ENCODE measurements at regions not wholly inside any gene's neighbourhood (a gene's known extent, or its start where the extent isn't known, plus 50 kb on each side); places are given as distances from the start of the nearest gene placed in this dataset.

DNA sequence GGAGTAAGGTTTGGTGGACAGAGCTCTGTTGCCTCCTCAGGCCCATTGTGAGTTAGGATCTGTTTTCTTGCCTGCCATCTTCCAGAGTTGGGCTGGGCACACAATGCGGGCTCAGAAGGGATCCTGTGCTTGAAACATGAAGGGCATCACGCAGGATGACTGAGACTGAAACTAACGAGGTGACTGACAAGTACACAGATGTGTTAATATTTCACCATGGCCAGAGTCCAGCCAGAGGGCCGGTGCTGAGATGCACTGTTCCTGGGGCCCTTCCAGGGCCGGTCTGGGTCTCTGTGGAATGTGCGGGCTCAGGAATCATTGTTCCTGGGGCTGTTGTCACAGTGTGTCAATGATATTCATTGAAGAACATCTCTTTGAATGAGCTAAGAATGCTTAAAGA, 163.7 kb downstream of the URI1 start:
- H3K27ac ChIP-seq, result no peak overlapping the region
- H3K4me1 ChIP-seq, result no peaks in the 10 kb centered on the region
- H3K4me3 ChIP-seq, result no peak overlapping the region
- no peaks in the 10 kb centered on the region for H3K9me3 ChIP-seq
- no peaks in the 10 kb centered on the region for H3K36me3 ChIP-seq (replicated peaks in 1 of 2; ENCODE audit: insufficient read depth in 1 of 2, low read depth in 2 of 2)
- ATAC-seq, result no peak
- no peak for DNase-seq
- 53 to 72% methylated on average over 6 of the region's 6 CpGs for WGBS, 2 donors
- TF ChIP-seq, protein P1, sequence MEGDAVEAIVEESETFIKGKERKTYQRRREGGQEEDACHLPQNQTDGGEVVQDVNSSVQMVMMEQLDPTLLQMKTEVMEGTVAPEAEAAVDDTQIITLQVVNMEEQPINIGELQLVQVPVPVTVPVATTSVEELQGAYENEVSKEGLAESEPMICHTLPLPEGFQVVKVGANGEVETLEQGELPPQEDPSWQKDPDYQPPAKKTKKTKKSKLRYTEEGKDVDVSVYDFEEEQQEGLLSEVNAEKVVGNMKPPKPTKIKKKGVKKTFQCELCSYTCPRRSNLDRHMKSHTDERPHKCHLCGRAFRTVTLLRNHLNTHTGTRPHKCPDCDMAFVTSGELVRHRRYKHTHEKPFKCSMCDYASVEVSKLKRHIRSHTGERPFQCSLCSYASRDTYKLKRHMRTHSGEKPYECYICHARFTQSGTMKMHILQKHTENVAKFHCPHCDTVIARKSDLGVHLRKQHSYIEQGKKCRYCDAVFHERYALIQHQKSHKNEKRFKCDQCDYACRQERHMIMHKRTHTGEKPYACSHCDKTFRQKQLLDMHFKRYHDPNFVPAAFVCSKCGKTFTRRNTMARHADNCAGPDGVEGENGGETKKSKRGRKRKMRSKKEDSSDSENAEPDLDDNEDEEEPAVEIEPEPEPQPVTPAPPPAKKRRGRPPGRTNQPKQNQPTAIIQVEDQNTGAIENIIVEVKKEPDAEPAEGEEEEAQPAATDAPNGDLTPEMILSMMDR (IDR thresholded peaks at IDR 0.05), result no peak
- TF ChIP-seq POLR2A (IDR thresholded peaks at IDR 0.05), result no peak
- intact Hi-C loops (cut with DNase I), result no loop called here
- H3K27me3 ChIP-seq, result no peaks in the 10 kb centered on the region

DNA sequence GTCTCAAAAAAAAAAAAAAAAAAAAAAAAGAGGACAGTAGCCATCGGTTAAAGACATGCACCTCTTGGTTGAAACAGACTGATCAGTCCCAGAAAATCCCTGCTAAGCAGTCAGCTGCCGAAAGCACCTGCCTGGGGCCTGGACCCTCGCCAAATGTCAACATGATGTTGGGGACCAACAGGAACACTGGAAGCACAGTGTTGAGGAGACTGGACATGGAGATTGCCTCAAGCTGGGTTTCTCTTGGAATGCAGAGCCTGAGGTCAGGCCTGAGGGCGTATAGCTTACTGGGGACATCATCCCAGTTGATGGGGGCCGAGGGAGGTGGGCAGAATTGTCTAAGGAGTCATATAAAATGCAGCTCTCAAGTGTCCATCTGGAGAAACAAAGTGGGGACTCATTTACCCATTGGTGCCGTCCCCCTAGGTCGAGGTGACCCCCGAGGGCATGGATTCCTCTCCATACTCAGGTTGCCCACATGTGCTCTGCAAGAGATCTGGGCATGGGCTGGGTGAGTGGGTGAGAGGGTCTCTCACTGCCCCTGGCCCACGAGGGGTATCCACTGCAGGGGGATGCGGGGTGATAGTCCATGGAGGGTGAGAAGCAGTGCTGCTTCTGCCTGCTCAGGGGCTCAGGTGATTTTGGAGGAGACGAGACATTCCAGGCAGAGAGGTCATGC, 164.5 kb downstream of the URI1 start:
- intact Hi-C loops (cut with DNase I), result no loop called here
- Histone ChIP-seq H3K4me1 (no peaks in the 10 kb centered on the region), H3K36me3 (replicated peaks in 1 of 2; ENCODE audit: insufficient read depth in 1 of 2, low read depth in 2 of 2) (no peaks in the 10 kb centered on the region), H3K27ac (no peak overlapping the region), H3K27me3 (no peaks in the 10 kb centered on the region), H3K4me3 (no peak overlapping the region), H3K9me3 (no peaks in the 10 kb centered on the region)
- no peak for ATAC-seq
- TF ChIP-seq, protein P1 (IDR thresholded peaks at IDR 0.05), result no peak
- no peak for TF ChIP-seq POLR2A (IDR thresholded peaks at IDR 0.05)
- no peak for DNase-seq
- 67 to 70% methylated on average over 6 to 11 of the region's 11 CpGs for WGBS, 2 donors

DNA sequence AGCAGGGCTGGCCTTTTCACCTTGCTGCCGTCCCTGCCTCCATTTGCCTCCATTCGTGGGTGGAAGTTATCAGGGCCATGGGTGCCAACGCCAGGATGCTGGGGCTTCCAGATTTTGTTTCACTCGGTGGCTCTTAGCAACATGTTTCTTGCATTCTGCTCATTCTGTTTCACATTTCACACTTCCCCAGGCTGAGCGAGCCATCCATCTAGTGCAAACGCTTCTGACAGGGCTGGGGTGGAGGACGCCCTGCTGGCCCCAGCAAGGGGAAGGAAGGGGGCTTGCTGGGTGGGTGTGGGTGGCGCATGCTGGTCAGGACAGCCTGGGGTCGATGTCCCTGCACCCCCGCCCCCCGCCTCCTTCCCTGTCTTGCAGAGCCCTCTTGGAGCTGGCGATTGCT, 165.2 kb downstream of the URI1 start:
- DNase-seq, result no peak
- H3K27me3 ChIP-seq, result no peaks in the 10 kb centered on the region
- H3K27ac ChIP-seq, result no peak overlapping the region
- 37% methylated on average over 10 to 12 of the region's 12 CpGs for WGBS, 2 donors
- TF ChIP-seq, protein P1 (IDR thresholded peaks at IDR 0.05), result no peak
- no peak for TF ChIP-seq POLR2A (IDR thresholded peaks at IDR 0.05)
- no peaks in the 10 kb centered on the region for H3K4me1 ChIP-seq
- intact Hi-C loops (cut with DNase I), result no loop called here
- no peak overlapping the region for H3K4me3 ChIP-seq
- ATAC-seq, result no peak
- H3K36me3 ChIP-seq (replicated peaks in 1 of 2; ENCODE audit: insufficient read depth in 1 of 2, low read depth in 2 of 2), result no peaks in the 10 kb centered on the region
- H3K9me3 ChIP-seq, result no peaks in the 10 kb centered on the region

GRCh38 chr19:30109565-30109964, 167.5 kb downstream of the URI1 start:
- DNase-seq, result no peak
- no peak overlapping the region for H3K27ac ChIP-seq
- TF ChIP-seq, protein P1 (IDR thresholded peaks at IDR 0.05), result no peak
- no peak for TF ChIP-seq POLR2A (IDR thresholded peaks at IDR 0.05)
- no peak overlapping the region for H3K4me3 ChIP-seq
- no peaks in the 10 kb centered on the region for H3K36me3 ChIP-seq (replicated peaks in 1 of 2; ENCODE audit: insufficient read depth in 1 of 2, low read depth in 2 of 2)
- WGBS, 2 donors, result 64 to 69% methylated on average over 5 of the region's 5 CpGs
- ATAC-seq, result no peak
- no peaks in the 10 kb centered on the region for H3K4me1 ChIP-seq
- no peaks in the 10 kb centered on the region for H3K27me3 ChIP-seq
- no peaks in the 10 kb centered on the region for H3K9me3 ChIP-seq
- intact Hi-C loops (cut with DNase I), result no loop called here

All from body of pancreas (tissue), 4 donors.